ENCODE measurements at regions not wholly inside any gene's neighbourhood (a gene's known extent, or its start where the extent isn't known, plus 50 kb on each side); places are given as distances from the start of the nearest gene placed in this dataset.
A peak's percentile ranks its signal among the peaks of the same experiment; 100 is the strongest.

- POLR2A ChIA-PET = interaction anchor here (1.0 to 1.6 kb wide), 3 partner anchors 11 to 93 kb away, joined by 4 to 9 read pairs (median 5); partner anchors contain the start of gene INSIG1
- peak overlapping the region; percentile 63 for H3K4me2 ChIP-seq (ENCODE audit: low read length)
- BruUV-seq (replicated peaks) = no TSS peak
- no peaks in the 10 kb centered on the region for H3K36me3 ChIP-seq (ENCODE audit: control insufficient read depth in 1 of 2, insufficient read depth in 2 of 2, low read length in 2 of 2)
- H3K4me1 ChIP-seq (ENCODE audit: control insufficient read depth in 1 of 2, insufficient read depth in 2 of 2, low read length in 2 of 2) = peaks cover 20 to 39% of the 10 kb centered on the region in 2 experiments
- ATAC-seq (no peak), DNase-seq (ENCODE audit: low read depth, low spot score) (no peak)
- H3K9ac ChIP-seq (ENCODE audit: low read length) = peak overlapping the region; percentile 43
- intact Hi-C loops (cut with micrococcal nuclease) = loop anchor here (2.0 to 5.0 kb wide), 2 partner anchors 92 to 203 kb away; partner anchors contain the start of genes INSIG1 and PAXIP1
- CTCF ChIA-PET = interaction anchor here (0.8 to 1.3 kb wide), 3 partner anchors 140 to 292 kb away, joined by 3 to 7 read pairs (median 4); no protein-coding TSS in a partner anchor
- no peaks in the 10 kb centered on the region for H3K27me3 ChIP-seq (ENCODE audit: insufficient read depth, low read length)
- peak overlapping the region; percentile 46 for H2AFZ ChIP-seq (ENCODE audit: low read depth, low read length, poor library complexity, severe bottlenecking)
- no peaks in the 10 kb centered on the region for H3K9me3 ChIP-seq (ENCODE audit: control insufficient read depth in 1 of 2, insufficient read depth in 1 of 2, low read depth in 1 of 2, low read length in 2 of 2)
- H3K27ac ChIP-seq (ENCODE audit: low read depth, low read length) = peak overlapping the region; percentile 59
- H3K79me2 ChIP-seq (ENCODE audit: insufficient read depth, low read length) = no peaks in the 10 kb centered on the region
- TF ChIP-seq SP1 (IDR thresholded peaks at IDR 0.05; ENCODE audit: low read depth) (no peak), POLR2A (IDR thresholded peaks at IDR 0.05; ENCODE audit: borderline replicate concordance, extremely low read depth, insufficient read depth, insufficient read length) (peak; percentile 26), EZH2 (IDR thresholded peaks at IDR 0.05) (no peak), ZNF274 (IDR thresholded peaks at IDR 0.05; ENCODE audit: low read depth, low read length) (no peak)
- H4K20me1 ChIP-seq (ENCODE audit: insufficient read depth) = no peaks in the 10 kb centered on the region
- RAD21 ChIA-PET (ENCODE audit: low non-redundant PET in 1 of 2, low total read pairs in 2 of 2, uncharacterized antibody in 2 of 2, unreplicated experiment in 2 of 2) = interaction anchor here in 1 of 2 experiments (1.1 kb wide), 1 partner anchor 140 kb away, joined by 3 read pairs; no protein-coding TSS in a partner anchor
- no peaks in the 10 kb centered on the region for H3K9me2 ChIP-seq (ENCODE audit: insufficient read depth)
- H3K4me3 ChIP-seq (replicated peaks in 1 of 2; ENCODE audit: low read depth in 1 of 2, low read length in 2 of 2) = peak overlapping the region in 1 of 2 experiments; percentile 32; a peak in 2 of 4 replicates
Observed at GRCh38 chr7:155204744-155205367, 92.8 kb upstream of the INSIG1 start.

- peak overlapping the region; percentile 32 to 37 for H3K4me3 ChIP-seq (replicated peaks in 1 of 2; ENCODE audit: low read depth in 1 of 2, low read length in 2 of 2)
- no peaks in the 10 kb centered on the region for H3K27me3 ChIP-seq (ENCODE audit: insufficient read depth, low read length)
- ATAC-seq (peak; percentile 89), DNase-seq (ENCODE audit: low read depth, low spot score) (peak; percentile 91)
- no peaks in the 10 kb centered on the region for H3K36me3 ChIP-seq (ENCODE audit: control insufficient read depth in 1 of 2, insufficient read depth in 2 of 2, low read length in 2 of 2)
- H3K9ac ChIP-seq (ENCODE audit: low read length) = peak overlapping the region; percentile 43
- no peaks in the 10 kb centered on the region for H3K79me2 ChIP-seq (ENCODE audit: insufficient read depth, low read length)
- H3K27ac ChIP-seq (ENCODE audit: low read depth, low read length) = peak overlapping the region; percentile 59
- CTCF ChIA-PET = interaction anchor here (0.8 to 1.3 kb wide), 3 partner anchors 139 to 293 kb away, joined by 3 to 7 read pairs (median 4); no protein-coding TSS in a partner anchor
- no peaks in the 10 kb centered on the region for H4K20me1 ChIP-seq (ENCODE audit: insufficient read depth)
- H3K4me1 ChIP-seq (ENCODE audit: control insufficient read depth in 1 of 2, insufficient read depth in 2 of 2, low read length in 2 of 2) = peaks cover 28 to 47% of the 10 kb centered on the region in 2 experiments
- intact Hi-C loops (cut with micrococcal nuclease) = loop anchor here (2.0 to 5.0 kb wide), 2 partner anchors 91 to 203 kb away; partner anchors contain the start of genes INSIG1 and PAXIP1
- no peaks in the 10 kb centered on the region for H3K9me2 ChIP-seq (ENCODE audit: insufficient read depth)
- H3K9me3 ChIP-seq (ENCODE audit: control insufficient read depth in 1 of 2, insufficient read depth in 1 of 2, low read depth in 1 of 2, low read length in 2 of 2) = no peaks in the 10 kb centered on the region
- RAD21 ChIA-PET (ENCODE audit: low non-redundant PET in 1 of 2, low total read pairs in 2 of 2, uncharacterized antibody in 2 of 2, unreplicated experiment in 2 of 2) = interaction anchor here in 1 of 2 experiments (1.1 kb wide), 1 partner anchor 139 kb away, joined by 3 read pairs; no protein-coding TSS in a partner anchor
- peak overlapping the region; percentile 46 for H2AFZ ChIP-seq (ENCODE audit: low read depth, low read length, poor library complexity, severe bottlenecking)
- peak overlapping the region; percentile 63 for H3K4me2 ChIP-seq (ENCODE audit: low read length)
- POLR2A ChIA-PET = interaction anchor here (1.0 to 1.6 kb wide), 3 partner anchors 10 to 92 kb away, joined by 4 to 9 read pairs (median 5); partner anchors contain the start of gene INSIG1
- BruUV-seq (replicated peaks) = TSS peak; percentile 88
- no peak for TF ChIP-seq EZH2 (IDR thresholded peaks at IDR 0.05)
- peak; percentile 6 for TF ChIP-seq ZBTB33 (IDR thresholded peaks at IDR 0.05; ENCODE audit: extremely low read depth, insufficient replicate concordance, low read length)
- TF ChIP-seq POLR2AphosphoS5 (IDR thresholded peaks at IDR 0.05; ENCODE audit: low read depth, low read length) = peak; percentile 39
- peak; percentile 3 for TF ChIP-seq POLR2A (IDR thresholded peaks at IDR 0.05; ENCODE audit: borderline replicate concordance, extremely low read depth, insufficient read depth, insufficient read length)
- peak; percentile 69 for TF ChIP-seq TCF7L2 (IDR thresholded peaks at IDR 0.05; ENCODE audit: borderline replicate concordance, extremely low read depth, insufficient read depth, insufficient read length)
Observed at GRCh38 chr7:155205368-155206317, 92.0 kb upstream of the INSIG1 start.
